ENCODE measurements at regions not wholly inside any gene's neighbourhood (a gene's known extent, or its start where the extent isn't known, plus 50 kb on each side); places are given as distances from the start of the nearest gene placed in this dataset.

GRCh38 chr18:60452421-60452820 lies 79.8 kb upstream of the MC4R start:
- Histone ChIP-seq H3K27ac (ENCODE audit: insufficient read depth, low read length) (no peak overlapping the region), H2AFZ (ENCODE audit: low read length) (no peak overlapping the region), H3K9ac (ENCODE audit: insufficient read depth, low read length) (no peak overlapping the region), H3K4me1 (ENCODE audit: control insufficient read depth, extremely low read depth, insufficient read depth, low read length) (no peaks in the 10 kb centered on the region), H3K27me3 (ENCODE audit: control insufficient read depth, insufficient read depth, low read length) (no peaks in the 10 kb centered on the region), H3K36me3 (ENCODE audit: control insufficient read depth, insufficient read depth, low read length) (no peaks in the 10 kb centered on the region), H3K79me2 (ENCODE audit: control insufficient read depth, insufficient read depth, low read length) (no peaks in the 10 kb centered on the region), H4K20me1 (ENCODE audit: control insufficient read depth, extremely low read depth, insufficient read depth, low read length) (no peaks in the 10 kb centered on the region), H3K9me3 (ENCODE audit: control insufficient read depth, insufficient read depth, low read depth, low read length) (no peaks in the 10 kb centered on the region), H3K4me2 (ENCODE audit: extremely low read depth, insufficient read depth, low read length) (no peak overlapping the region), H3K4me3 (replicated peaks in 1 of 4; ENCODE audit: control extremely low read depth in 1 of 4, insufficient read depth in 1 of 4, low read depth in 3 of 4, low read length in 4 of 4) (no peak overlapping the region)
- TF ChIP-seq EZH2 (IDR thresholded peaks at IDR 0.05; ENCODE audit: low read length, missing control alignments) (no peak), CTCF (conservative IDR thresholded peaks at IDR 0.05 in 1 of 2, IDR thresholded peaks at IDR 0.05 in 1 of 2; ENCODE audit: low read depth in 1 of 2, low read length in 2 of 2) (no peak)
- peak; percentile 37 to 80 for DNase-seq (ENCODE audit: low read depth in 2 of 2)

- no peaks in the 10 kb centered on the region for H3K27me3 ChIP-seq (ENCODE audit: control insufficient read depth, insufficient read depth, low read length)
- no peak overlapping the region for H3K4me3 ChIP-seq (replicated peaks in 1 of 4; ENCODE audit: control extremely low read depth in 1 of 4, insufficient read depth in 1 of 4, low read depth in 3 of 4, low read length in 4 of 4)
- DNase-seq (ENCODE audit: low read depth in 2 of 2), result peak; percentile 32 to 84
- no peaks in the 10 kb centered on the region for H3K36me3 ChIP-seq (ENCODE audit: control insufficient read depth, insufficient read depth, low read length)
- H3K79me2 ChIP-seq (ENCODE audit: control insufficient read depth, insufficient read depth, low read length), result no peaks in the 10 kb centered on the region
- no peaks in the 10 kb centered on the region for H4K20me1 ChIP-seq (ENCODE audit: control insufficient read depth, extremely low read depth, insufficient read depth, low read length)
- no peak overlapping the region for H3K9ac ChIP-seq (ENCODE audit: insufficient read depth, low read length)
- TF ChIP-seq CTCF (conservative IDR thresholded peaks at IDR 0.05 in 1 of 2, IDR thresholded peaks at IDR 0.05 in 1 of 2; ENCODE audit: low read depth in 1 of 2, low read length in 2 of 2), result no peak
- no peak overlapping the region for H3K27ac ChIP-seq (ENCODE audit: insufficient read depth, low read length)
- H3K4me1 ChIP-seq (ENCODE audit: control insufficient read depth, extremely low read depth, insufficient read depth, low read length), result no peaks in the 10 kb centered on the region
- H2AFZ ChIP-seq (ENCODE audit: low read length), result no peak overlapping the region
- H3K4me2 ChIP-seq (ENCODE audit: extremely low read depth, insufficient read depth, low read length), result no peak overlapping the region
- no peaks in the 10 kb centered on the region for H3K9me3 ChIP-seq (ENCODE audit: control insufficient read depth, insufficient read depth, low read depth, low read length)
These were observed 94.1 kb upstream of the MC4R start for GRCh38 chr18:60466677-60467076.

GRCh38 chr18:60469387-60470100 lies 97.0 kb upstream of the MC4R start:
- no peaks in the 10 kb centered on the region for H3K4me1 ChIP-seq (ENCODE audit: control insufficient read depth, extremely low read depth, insufficient read depth, low read length)
- peak overlapping the region; percentile 21 for H3K4me2 ChIP-seq (ENCODE audit: extremely low read depth, insufficient read depth, low read length)

More at GRCh38 chr18:60469387-60470100, 97.0 kb upstream of the MC4R start:
- Histone ChIP-seq H3K9me3 (ENCODE audit: control insufficient read depth, insufficient read depth, low read depth, low read length) (no peaks in the 10 kb centered on the region), H3K27me3 (ENCODE audit: control insufficient read depth, insufficient read depth, low read length) (no peaks in the 10 kb centered on the region), H3K4me3 (replicated peaks in 1 of 4; ENCODE audit: control extremely low read depth in 1 of 4, insufficient read depth in 1 of 4, low read depth in 3 of 4, low read length in 4 of 4) (peak overlapping the region in 1 of 4 experiments; percentile 36), H3K9ac (ENCODE audit: insufficient read depth, low read length) (no peak overlapping the region), H4K20me1 (ENCODE audit: control insufficient read depth, extremely low read depth, insufficient read depth, low read length) (no peaks in the 10 kb centered on the region), H3K36me3 (ENCODE audit: control insufficient read depth, insufficient read depth, low read length) (no peaks in the 10 kb centered on the region), H2AFZ (ENCODE audit: low read length) (no peak overlapping the region), H3K27ac (ENCODE audit: insufficient read depth, low read length) (no peak overlapping the region), H3K79me2 (ENCODE audit: control insufficient read depth, insufficient read depth, low read length) (no peaks in the 10 kb centered on the region)
- no peak for TF ChIP-seq CTCF (conservative IDR thresholded peaks at IDR 0.05 in 1 of 2, IDR thresholded peaks at IDR 0.05 in 1 of 2; ENCODE audit: low read depth in 1 of 2, low read length in 2 of 2)
- TF ChIP-seq EZH2 (IDR thresholded peaks at IDR 0.05; ENCODE audit: low read length, missing control alignments), result no peak
- peak in 1 of 2 donors; percentile 22 for DNase-seq (ENCODE audit: low read depth in 2 of 2)

All from fibroblast of lung (primary cell).